ENCODE measurements at regions not wholly inside any gene's neighbourhood (a gene's known extent, or its start where the extent isn't known, plus 50 kb on each side); places are given as distances from the start of the nearest gene placed in this dataset.

GRCh38 chr1:93733340-93733739 lies 51.7 kb upstream of the BCAR3 start:
- TF ChIP-seq CTCF (IDR thresholded peaks at IDR 0.05; ENCODE audit: low read depth, low read length, poor library complexity, severe bottlenecking) (no peak), EZH2phosphoT487 (IDR thresholded peaks at IDR 0.05; ENCODE audit: borderline replicate concordance, low read length) (no peak)
